IPS-NIHi7 (cell line): ENCODE measurements at regions not wholly inside any gene's neighbourhood (a gene's known extent, or its start where the extent isn't known, plus 50 kb on each side); places are given as distances from the start of the nearest gene placed in this dataset.
A peak's percentile ranks its signal among the peaks of the same experiment; 100 is the strongest.
"Not testable (repeated sequence)": the region's sequence is repeated elsewhere in the genome, so short reads cannot be mapped to it uniquely, and the experiment has no call there.

Experiments used
- DNase-seq: peaks from one replicate; pipeline ENCODE4 v3.0.0; 2012; ENCODE audit warnings: mixed read lengths; ENCODE audit errors: extremely low spot score

DNA sequence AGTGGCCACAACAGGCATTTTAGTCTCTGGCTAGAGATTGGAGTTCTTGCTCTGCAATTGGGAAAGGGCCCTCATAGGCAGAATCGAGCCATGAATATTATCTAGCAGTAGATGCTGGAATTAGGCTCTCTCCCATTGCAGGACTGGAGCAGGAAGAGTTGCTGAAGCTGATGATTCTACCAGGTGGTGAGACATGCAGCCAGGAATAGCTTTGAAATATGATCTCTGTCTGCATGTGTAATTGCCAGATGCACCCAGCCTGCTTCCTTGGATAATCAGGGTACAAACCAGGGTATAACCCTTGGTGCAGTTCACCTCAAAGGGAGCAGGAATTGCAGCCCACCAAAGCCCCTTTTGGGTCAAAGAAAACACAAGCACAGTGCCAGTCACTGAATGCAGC is 211.4 kb upstream of the FTMT start:
- DNase-seq: no peak

DNA sequence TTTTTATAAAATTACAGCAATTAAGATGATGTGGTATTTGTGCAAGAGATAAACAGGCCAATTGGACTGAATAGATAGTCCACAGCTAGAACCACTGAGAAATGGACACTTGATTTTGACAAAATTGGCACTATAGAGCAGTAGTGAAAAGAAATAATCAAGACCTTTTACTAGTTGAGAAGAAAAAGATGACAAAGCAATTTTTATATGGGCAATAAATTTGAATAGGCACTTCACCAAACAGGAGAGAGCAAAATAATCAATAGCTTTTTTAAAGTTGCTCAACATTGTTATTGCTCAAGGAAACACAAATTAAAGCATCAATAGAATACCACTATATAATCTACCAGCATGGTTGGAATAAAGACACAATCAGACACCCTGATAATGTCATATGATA is 193.5 kb upstream of the FTMT start:
- no peak for DNase-seq

DNA sequence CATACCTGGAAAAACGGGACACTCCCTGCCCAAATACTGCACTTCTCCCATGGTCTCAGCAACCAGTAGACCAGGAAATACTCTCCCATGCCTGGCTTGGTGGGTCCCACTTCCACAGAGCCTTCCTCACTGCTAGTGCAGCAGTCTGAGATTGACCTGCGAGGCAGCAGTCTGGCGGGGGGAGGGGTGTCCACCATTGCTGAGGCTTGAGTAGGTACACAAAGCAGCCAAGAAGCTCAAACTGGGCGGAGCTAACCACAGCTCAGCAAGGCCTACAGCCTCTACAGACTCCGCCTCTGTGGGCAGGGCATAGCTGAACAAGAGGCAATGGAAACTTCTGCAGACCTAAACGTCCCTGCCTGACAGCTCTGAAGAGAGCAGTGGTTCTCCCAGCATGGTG is 191.5 kb upstream of the FTMT start:
- DNase-seq: no peak

DNA sequence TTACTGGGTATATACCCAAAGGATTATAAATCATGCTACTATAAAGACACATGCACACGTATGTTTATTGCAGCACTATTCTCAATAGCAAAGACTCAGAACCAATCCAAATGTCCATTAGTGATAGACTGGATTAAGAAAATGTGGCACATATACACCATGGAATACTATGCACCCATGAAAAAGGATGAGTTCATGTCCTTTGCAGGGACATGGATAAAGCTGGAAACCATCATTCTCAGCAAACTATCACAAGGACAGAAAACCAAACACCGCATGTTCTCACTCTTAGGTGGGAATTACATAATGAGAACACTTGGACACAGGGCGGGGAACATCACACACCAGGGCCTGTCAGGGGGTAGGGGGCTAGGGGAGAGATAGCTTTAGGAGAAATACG is 186.1 kb upstream of the FTMT start:
- not testable (repeated sequence) for DNase-seq

DNA sequence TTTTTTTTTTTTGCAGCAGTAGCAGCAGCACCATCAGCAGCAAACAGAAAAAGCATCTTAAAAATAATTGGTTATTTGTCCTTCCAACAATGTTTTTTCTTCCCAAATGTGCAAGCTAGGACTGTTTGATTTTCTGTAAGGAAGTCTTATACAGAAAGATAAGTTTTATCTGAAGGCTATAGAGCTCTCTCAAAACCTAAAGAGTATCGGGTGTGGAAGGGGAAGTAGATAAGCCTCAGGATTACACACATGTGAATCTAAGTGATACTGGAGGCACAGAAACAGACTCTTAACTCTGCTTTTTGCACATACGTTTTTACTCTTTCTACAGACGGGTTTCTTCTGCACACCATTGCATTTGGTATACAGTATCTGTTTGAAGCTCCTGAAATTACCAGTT is 184.4 kb upstream of the FTMT start:
- DNase-seq: no peak

DNA sequence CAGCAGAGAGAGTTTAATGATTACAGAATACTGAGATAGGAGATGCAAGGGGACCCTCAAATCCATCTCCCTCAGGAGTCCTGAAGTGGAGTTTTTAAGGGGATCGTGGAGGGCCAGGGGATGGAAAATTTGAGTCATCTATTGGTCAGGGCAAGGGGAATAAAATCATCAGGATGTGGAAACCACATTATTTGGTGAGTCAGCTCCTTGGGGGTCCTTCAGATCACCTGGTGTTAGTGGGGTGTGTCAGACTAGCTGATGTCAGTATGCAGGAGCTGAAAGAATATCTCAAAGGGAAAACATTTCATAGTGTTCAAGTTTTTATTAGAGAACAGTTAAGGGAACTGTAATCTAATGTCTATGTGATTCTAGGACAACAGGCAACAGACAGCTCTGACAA is 183.0 kb upstream of the FTMT start:
- DNase-seq: no peak

DNA sequence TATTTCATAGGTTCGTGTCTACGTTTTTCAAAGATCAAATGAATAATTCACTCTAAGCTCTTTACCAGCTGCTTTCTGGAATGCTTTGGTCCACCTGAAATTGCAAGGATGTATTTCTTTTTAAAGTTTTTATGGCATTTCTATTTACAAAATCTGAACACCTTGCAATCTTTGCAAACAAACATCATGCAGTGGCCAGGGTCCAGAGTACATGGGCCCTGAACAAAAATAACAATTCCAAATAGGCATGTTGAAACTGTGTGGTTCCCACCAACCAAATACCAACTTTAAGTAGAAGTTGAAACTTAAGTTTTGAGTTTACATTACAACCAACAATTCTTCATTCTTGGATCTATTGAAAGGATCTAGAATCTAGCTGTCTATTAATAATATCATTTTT is 180.1 kb upstream of the FTMT start:
- no peak for DNase-seq

DNA sequence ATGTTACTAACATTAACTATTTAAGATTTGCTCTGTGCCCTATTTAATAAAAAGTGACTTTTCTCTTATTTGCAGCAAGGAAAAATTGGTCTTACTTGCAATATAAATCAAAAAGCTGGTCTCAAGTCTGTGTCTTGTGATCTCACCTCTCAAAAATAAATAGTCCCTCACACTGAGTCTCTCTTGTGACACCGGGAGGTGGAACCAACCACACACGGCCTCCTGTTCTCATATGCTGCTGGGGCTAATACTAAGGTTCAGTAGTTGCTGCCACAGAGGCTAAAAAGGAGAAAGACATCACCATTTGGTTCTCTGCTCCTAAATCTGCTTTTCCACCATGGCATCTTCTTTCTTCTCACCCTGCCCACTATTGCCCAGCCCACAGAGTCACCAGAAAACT is 175.8 kb upstream of the FTMT start:
- no peak for DNase-seq

DNA sequence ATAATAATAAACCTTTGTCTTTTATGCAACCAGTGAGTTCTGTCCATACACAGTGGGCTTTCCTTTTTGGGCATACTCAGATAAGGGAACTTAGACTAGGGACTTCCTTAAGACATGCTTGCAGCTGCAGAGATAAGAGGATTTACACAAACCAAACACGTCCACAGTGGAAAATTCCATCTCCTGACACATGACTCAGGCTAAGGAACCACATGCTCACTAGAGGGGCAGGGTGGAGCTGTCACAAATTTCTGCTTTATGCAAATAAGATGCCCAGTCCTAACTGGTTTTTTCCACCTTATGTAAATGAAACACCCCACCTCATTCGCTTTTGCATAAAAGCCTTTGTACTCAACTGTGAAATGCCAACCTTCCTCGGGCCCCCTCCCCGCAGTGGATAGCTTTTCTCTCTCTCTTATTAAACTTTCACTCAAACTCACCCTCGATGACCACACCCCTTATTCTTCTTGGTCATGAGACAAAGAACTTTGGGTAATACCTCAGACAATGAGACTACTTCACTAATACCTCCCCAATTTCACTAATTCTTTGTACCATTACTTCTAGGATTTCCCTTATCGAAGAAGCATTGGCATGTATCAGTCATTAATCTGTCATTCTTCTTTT is 170.3 kb upstream of the FTMT start:
- no peak for DNase-seq

DNA sequence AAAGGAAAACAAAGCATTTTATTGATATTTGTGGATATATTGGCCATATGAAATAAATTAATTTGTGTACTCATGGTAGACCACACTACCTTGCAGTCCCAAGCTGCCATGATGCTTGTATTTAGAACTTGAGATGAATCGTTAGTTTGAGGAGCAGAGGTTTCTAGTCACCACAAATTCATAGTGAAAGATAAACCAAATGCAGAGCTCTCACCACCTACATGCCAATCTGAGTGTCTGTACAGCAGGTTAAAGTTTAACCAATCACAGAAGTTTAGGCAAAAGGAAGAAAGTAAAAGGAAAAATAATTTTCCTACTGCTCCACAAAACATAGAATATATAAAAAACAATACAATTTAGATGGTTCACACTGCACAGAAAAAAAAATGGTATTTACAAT is 163.6 kb upstream of the FTMT start:
- DNase-seq: no peak

DNA sequence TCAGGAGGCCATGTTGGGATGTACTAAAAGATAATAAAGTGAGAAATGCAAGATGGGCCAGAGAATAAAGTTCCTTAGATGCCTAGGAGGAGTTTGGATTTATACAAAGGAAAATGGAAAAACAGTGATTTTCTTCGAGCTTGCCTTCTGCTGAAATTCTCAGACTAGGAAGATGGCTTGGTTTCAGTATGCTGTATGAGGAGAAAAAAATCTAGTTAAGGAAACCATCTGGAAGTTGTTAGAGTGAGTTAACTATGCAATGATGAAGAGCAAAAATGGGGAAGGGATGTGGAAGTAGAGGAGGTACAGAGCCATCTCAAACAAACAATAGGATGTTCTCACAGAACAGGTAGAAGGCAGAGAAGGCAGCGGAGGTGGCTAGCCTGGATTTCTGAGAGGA is 162.9 kb upstream of the FTMT start:
- DNase-seq: no peak

DNA sequence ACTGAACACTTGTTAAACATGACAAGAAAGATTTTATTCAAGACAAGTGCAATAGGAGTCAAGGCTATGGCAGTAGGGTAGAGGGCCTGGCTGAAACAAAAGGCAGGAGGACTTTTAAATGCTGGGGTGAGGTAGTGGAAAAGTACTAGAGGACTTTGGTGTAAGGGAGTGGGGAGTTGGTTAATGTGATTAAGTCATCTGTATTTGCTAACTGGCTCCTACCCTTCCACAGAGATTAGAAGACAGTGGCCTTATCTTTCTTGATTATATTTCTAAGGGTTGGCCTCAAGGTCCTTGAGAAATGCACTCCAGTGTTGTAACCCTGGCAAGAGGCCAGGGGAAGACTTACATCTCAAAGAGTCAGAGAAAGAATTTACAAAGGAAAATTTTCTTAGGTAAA is 160.2 kb upstream of the FTMT start:
- peak; percentile 13 for DNase-seq

DNA sequence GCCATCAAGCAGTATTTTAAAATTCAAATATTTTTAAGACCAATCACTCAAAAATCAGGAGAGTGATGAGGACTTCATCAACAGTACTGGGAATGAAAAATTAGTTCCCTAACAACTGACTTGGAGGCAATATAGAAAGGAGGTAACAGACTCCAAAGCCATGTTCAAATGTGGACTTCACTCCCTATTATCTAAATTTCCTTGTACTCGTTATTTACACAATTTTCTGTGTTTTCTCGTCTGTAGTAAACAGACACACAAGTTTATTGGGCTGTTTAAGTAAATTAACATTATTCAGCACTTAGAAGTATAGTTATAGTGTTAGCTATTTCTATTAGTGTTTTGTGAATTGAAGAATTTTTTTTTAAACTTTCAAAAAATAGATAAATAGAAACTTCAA is 159.5 kb upstream of the FTMT start:
- no peak for DNase-seq

DNA sequence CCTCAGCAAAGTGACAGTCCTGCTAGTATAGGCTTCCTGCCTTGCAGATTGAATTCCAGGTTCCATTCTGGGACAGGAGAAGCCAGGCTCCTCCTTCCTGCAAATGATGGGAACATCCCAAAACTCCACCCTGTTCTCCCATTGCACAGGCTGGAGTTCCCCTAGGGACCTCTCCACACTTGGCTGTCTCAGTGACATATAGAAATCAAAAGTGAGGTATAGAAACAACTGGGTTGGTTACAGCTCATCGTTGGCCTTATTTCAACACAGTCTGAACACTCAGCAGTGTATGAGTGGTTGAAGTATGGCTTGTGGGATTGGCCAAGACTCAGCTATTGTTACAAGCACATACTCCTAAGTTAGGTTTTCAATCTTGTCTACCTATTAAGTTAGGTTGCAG is 157.8 kb upstream of the FTMT start:
- no peak for DNase-seq

DNA sequence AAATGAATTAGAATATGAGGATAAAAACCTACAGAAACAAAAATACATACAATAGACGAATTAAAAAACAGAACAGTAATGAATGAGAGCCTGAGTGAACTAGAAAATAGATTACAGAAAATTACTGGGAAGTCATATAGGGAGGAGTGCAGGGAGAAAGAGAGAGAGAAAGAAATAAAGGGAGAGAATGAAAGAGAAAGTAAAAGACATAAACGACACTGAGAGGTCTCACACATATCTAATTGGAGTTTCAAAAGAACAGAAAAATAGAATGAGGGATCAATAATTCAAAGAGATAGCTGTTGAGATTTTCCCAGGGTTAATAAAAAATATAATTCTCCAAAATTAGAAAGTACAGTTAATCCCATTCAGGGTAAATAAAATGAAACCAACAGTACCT is 156.4 kb upstream of the FTMT start:
- no peak for DNase-seq

DNA sequence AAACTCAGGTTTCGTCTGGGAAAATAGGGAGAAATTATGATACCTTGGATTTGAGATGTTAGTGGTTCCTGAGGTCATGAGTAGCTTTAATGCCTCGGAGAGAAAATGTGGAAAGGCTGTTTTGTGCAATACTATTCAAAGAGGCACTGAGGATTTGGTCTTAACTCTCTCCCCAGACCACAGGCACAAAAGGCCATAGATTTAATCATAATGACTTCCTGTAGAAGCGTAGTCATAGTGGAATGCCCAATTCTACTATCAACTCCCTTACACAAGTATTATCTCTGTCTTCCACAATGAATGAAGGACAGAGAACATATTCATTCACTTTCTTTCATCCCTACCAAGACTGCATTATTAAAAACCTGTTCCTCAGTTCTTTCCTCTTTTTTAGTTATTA is 153.0 kb upstream of the FTMT start:
- no peak for DNase-seq

DNA sequence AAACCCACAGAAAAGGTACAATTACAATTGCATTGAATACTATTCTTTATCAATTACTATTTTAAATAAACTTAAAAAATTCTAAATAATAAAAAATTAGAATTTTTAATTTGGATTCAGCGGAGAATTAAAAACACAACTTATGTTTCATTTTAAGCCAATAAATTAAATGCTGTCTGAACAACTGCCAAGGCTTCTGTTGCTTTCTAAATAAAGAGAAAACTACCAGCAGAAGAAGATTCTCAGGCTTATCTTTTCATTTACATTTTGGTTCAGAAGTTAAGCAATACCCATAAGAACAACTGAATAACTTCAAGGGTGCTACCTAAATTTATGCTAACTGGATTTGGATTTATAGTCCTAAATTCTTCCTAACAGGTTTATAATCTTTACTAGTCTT is 150.0 kb upstream of the FTMT start:
- DNase-seq: no peak

DNA sequence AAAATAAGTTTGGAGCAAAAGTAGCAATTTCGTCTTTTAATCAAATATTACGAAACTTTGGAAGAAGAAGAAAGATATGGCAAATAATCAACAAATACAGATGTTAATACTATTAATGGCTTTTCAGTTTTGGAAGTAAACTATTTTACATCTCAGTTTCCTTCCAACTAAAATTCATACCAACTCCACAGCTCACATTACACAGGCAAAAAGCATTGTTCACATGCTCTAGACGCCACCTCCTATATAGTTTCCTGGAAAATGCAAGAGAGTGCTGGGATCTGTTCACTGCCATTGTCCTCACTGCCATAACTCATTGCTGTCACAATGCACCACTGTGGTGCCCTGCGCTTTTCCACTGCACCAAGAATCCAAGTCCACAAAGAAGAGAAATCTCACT is 149.0 kb upstream of the FTMT start:
- DNase-seq: no peak

DNA sequence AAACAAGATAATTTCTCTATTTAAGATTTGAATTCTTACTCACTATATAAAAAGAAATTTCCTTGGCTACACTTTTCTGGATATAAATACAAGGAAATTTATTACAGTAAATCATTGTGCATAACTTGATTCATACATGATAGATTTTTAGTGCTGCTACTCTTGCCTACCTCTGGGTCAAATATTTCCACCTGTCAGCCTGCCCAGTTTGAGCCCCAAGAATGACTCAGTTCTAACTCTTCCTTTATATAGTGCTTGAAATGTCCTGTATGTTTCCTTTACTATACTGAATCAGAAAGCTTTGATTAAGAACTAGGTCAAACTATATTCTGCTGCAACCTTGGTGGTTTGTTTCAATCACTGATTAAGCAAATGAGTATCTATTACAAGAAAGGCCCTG is 147.4 kb upstream of the FTMT start:
- no peak for DNase-seq

DNA sequence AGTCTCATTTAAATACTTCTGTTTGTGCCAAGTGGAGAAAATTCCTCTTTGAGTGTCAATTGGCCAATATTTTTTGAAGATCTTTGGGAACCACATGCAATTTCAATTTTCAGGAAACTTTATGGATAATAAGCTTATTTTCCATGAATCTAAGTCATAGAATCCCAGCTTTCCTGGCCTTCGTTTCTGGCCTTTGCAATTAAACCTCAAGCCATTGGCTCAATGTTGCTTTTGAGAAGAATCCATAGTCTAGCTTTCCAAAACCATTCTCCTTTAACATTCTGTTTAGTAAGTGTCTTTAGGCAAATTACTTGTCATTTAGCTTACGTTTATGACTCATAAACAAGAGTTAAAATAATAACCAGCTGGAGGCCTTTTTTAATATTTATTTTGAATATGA is 145.0 kb upstream of the FTMT start:
- DNase-seq: no peak

DNA sequence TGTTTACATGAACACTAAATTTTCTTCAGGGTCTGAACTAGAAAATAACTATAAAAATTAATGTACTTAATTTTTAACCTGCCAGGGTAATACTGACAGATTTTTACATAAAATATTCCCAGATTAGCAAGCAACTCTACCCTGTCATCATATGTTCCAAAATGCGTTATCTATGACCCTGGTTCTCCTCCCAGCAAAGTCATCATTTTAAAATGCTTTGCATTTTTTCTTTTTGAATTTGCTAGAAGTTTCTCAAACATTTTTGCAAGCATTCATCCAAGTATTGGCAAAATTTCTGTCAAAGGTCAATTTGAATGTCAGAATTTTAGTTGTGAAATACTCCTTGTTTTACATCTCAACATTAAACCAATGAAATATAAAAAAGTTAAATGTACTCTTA is 144.5 kb upstream of the FTMT start:
- no peak for DNase-seq

DNA sequence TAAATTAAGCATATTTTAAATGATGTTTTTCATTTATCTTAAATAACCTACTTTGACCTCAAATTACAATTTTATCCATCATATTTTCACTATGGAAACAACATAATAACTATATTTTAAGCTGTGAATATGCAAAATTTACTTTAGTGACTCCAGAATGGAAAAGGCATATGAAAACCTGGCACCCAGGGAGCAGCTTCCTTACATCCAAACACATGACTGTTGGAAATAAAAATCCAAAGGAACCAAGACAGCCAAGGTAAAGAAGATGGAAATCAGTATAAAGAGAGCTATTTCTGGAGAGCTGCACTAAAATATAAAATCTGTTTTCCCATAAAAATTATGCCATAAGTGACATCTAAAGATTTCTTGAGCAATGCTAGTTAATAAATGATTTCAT is 140.3 kb upstream of the FTMT start:
- DNase-seq: no peak

DNA sequence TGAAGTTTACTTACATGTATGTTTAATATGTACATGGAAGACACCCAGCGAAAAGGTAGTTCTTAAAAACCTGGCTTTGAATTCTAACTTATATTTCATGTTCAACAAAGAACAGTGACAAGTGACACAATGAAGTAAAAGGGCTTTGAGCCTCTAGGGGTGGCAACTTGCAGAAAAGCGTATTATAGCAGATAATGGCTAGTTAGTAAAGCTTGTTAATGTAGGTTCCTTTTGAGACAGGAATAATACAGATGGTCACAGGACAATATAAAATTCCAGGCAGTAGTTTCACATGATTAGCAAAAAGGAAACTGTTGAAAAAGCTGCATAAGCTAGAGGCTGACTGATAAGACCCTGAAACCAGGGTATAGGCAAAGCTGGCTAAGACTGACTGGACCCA is 132.4 kb upstream of the FTMT start:
- no peak for DNase-seq

DNA sequence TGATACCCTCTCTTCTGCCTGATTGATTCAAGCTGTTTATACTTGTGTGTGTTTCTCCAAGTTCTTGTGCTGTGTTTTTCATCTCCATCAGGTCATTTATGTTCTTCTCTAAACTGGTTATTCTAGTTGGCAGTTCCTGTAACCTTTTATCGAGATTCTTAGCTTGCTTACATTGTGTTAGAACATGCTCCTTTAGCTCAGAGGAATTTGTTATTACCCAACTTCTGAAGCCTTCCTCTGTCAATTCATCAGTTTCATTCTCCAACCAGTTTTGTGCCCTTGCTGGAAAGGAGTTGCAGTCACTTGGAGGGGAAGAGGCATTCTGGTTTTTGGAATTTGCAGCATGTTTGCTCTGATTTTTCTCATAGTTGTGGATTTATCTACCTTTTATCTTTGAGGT is 126.2 kb upstream of the FTMT start:
- DNase-seq: no peak

DNA sequence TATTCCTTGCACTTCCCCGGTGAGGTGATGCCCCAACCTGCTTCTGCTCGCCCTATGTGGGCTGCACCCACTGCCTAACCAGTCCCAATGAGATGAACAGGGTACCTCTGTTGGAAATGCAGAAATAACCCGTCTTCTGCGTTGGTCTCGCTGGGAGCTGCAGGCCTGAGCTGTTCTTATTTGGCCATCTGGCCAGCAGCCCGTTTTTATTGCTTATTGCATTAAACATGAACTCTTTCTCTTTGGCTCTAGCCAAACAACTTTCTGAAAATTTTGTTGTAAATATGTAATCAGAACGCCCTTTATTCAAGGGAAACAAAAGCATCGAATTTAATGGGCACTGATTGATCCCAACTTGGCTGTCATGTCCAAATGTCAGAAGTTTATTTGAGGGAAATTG is 124.7 kb upstream of the FTMT start:
- DNase-seq: no peak
